ENCODE measurements at regions not wholly inside any gene's neighbourhood (a gene's known extent, or its start where the extent isn't known, plus 50 kb on each side); places are given as distances from the start of the nearest gene placed in this dataset.

- DNase-seq (ENCODE audit: low spot score), result no peak
Measured at GRCh38 chr6:15063253-15063853, 182.5 kb upstream of the JARID2 start.

GRCh38 chr6:15065261-15065989 lies 180.4 kb upstream of the JARID2 start:
- DNase-seq (ENCODE audit: low spot score), result no peak

DNA sequence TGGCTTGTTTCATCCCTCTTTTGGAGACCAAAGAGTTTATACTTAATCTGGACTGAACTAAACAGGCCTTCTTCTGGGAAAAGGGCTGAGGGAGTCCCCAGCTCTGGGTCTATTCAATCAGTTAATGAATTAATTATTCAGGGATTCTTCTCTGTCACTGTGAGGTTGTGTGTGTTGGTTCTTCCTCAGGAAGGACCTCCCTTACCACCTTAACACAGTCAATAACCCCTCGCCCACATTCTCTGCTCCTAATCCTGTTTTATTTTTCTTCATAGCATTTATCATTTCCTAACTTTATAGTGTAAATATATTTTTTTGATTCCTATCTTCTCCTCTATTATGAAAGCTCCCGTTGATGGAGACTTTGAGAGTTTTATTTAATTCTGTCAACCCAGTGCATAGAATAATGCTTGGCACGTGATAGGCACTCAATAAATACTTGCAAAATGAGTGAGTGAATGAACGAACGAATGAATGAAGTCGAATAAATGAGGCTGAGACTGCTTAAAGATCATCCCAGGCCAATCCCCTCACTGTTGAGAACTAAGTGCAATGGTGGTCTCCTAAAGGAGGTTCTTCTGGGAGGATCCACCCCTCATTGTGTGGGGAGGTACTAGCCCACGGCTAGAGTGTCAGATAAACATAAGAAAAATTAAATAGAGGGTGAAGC lies 179.6 kb upstream of the JARID2 start:
- no peak for DNase-seq (ENCODE audit: low spot score)

GRCh38 chr6:15073344-15073789 lies 172.5 kb upstream of the JARID2 start:
- peak; percentile 38 for DNase-seq (ENCODE audit: low spot score)

GRCh38 chr6:15073883-15074465 lies 171.9 kb upstream of the JARID2 start:
- no peak for DNase-seq (ENCODE audit: low spot score)

- no peak for DNase-seq (ENCODE audit: low spot score)
Measured at GRCh38 chr6:15074806-15075205, 171.1 kb upstream of the JARID2 start.

- no peak for DNase-seq (ENCODE audit: low spot score)
Measured at GRCh38 chr6:15076565-15076964, 169.3 kb upstream of the JARID2 start.

GRCh38 chr6:15077006-15077405 lies 168.9 kb upstream of the JARID2 start:
- peak; percentile 30 for DNase-seq (ENCODE audit: low spot score)

DNA sequence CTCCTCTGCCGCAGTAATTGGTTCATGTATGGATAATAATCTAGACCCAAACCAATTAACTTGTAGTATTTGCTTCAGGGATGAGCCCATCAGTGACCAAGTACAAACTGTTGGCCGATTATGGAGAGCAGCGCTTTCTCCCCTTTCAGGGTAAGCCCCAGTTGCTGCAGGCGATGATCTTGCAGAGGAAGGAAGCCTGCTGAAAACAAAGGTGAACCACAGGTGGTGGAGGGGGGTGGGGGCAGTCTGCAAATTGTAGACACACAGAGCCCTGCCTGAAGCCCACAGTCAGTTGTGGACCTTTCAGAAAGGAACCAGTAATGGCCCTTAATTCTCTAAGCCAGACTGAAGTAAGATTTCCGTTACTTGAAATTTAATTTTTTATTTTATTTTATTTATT lies 167.9 kb upstream of the JARID2 start:
- no peak for DNase-seq (ENCODE audit: low spot score)

DNA sequence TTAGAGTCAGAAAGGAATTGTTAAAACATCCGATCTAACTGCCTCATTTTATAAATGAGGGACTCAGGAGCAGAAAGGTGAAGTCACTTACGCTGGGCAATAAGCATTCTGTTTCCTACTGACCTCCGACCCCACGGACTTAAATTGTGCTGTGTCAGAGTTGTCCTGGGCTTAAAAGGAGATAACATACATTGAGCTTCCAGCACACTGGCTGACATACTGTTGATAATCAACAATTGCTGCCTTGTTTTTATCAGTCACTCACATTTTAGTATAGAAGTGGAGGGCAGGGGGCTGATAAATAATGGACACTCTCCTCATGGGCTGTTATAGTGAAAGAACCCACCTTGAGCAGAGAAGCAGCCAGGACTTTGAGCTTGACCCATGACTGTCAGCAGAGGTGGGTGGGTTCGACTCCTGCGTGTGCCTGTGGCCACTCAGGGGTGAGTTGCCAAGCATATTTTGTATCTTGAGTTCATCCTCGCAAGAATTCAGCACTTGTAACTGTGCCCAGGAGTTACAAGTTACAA lies 166.5 kb upstream of the JARID2 start:
- no peak for DNase-seq (ENCODE audit: low spot score)

- no peak for DNase-seq (ENCODE audit: low spot score)
Measured at GRCh38 chr6:15080895-15081294, 165.0 kb upstream of the JARID2 start.

- DNase-seq (ENCODE audit: low spot score), result peak; percentile 26
Measured at GRCh38 chr6:15081447-15081846, 164.4 kb upstream of the JARID2 start.

DNA sequence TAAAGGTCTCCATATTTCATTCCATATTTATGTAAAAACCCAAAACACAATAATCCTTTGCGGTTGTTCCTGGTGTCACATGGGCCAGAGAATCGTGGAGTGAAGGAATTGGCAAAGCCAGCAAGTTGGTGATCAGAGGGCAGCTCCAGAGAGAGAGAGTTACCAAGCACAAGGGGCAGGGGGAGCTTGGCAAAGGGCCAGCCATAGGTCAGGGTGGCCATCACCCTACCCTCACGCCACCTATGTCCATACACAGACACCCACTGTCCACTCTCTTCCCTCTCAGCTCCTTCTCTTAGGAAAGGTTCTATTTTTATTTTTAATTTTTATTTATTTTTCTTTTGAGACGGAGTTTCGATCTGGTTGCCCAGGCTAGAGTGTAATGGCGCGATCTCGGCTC lies 163.2 kb upstream of the JARID2 start:
- no peak for DNase-seq (ENCODE audit: low spot score)

- no peak for DNase-seq (ENCODE audit: low spot score)
Measured at GRCh38 chr6:15086348-15087158, 159.3 kb upstream of the JARID2 start.

DNA sequence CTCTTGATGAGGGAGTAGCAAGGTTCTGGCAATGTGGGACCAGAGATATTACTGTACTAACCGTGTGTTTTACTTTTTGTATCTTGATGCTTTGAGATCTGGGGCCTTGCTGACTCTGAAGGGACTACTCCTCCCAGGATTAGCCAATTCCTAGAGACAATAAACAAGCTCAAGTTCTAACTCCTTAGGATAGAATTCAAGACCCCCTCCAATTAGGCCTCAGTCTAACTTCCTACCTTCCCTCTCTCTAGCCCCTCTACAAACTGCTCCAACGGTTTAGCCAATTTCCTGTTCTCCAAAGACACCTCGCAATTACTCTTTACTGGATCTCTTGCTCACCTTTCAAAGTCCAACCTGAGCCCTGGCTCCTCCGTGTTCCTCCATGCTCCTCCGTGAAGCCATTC lies 158.7 kb upstream of the JARID2 start:
- no peak for DNase-seq (ENCODE audit: low spot score)

DNA sequence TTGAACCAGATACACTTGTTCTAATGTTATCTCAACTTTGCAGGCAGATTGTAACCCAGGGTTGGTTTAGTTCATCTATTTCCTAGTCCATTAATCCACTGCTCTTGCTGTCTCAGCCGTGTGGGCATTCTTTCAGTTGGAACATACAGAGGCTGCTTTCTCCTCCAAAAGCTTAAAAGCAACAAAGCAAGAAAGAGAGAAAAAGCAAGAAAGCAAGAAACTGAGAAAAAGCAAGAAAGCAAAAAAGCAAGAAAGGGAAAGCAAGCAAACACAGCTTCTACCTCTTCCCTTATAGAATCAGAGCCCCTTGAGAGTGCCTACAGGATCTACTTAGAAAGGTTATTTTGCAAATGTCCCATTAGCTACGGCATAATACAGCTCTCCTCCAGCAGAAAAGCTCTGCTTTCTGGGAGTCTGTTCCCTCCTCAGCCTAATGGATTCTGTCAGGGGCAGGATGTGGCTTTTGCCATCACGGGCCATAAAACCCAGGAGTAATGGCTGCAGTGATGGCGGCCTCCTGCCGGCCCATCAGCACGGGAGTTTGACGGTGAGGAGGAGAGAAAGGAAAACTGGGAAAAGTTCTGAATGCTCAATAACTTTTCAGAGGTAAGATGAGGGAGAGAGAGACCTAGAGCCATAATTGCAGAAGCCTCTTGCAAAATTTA lies 156.8 kb upstream of the JARID2 start:
- no peak for DNase-seq (ENCODE audit: low spot score)

DNA sequence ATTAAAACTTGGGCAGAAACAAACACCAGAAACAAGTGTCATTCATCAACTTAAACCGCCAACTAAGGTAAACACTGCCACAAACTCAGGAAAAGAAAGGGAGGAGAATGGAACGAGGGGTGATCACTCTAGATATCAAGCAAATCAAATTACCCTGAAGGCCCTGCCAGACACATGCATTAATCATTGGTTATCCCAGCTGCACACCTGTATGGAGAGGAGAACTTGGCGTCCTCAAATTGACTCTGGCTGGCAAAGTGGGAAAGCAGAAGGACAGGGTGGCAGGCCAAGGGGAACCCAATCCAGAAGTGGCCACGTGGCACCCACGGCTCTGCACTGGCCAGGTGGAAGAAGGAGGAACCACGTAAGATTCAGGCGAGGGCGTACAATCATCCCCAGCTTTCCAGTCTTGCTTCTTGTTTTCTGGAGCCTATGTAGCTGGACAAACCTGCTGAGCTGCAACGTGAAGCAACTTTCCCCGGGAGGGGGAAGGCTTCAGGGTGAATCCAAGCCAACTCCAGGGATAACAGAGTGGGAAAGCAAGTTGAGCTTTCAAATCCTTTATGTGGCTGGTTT lies 156.2 kb upstream of the JARID2 start:
- no peak for DNase-seq (ENCODE audit: low spot score)

- no peak for DNase-seq (ENCODE audit: low spot score)
Measured at GRCh38 chr6:15090145-15090579, 155.7 kb upstream of the JARID2 start.

DNA sequence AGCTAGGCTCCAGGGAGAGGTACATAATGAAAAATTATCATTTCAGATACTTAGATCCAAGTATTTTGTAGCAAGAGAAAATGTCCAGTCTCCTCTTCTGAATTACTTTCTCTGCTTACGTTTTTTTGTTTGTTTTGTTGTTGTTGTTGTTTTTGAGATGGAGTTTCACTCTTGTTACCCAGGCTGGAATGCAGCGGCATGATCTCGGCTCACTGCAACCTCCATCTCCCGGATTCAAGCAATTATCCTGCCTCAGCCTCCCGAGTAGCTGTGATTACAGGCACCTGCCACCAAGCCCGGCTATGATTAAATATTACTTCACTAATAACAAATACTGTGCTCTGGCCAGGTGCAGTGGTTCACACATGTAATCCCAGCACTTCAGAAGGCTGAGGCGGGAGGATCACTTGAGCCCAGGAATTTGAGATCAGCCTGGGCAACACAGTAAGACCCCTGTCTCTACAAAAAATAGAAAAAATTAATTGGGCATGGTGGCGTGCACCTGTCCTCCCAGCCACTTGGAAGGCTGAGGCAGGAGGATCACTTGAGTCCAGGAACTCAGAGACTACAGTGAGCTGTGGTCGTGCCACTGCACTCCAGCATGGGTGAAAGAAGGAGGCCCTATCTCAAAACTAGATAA lies 155.0 kb upstream of the JARID2 start:
- DNase-seq (ENCODE audit: low spot score), result no peak

All from activated CD4-positive, alpha-beta T cell treated with anti-CD3 and anti-CD28 coated beads, Interleukin-2, Interleukin-4, amounts not matched to agents 100 ng/mL and 50 ng/mL, durations not matched to agents 16 hours and 8 hours (primary cell).